ENCODE measurements at regions not wholly inside any gene's neighbourhood (a gene's known extent, or its start where the extent isn't known, plus 50 kb on each side); places are given as distances from the start of the nearest gene placed in this dataset.

- Histone ChIP-seq H3K36me3 (no peaks in the 10 kb centered on the region), H3K4me1 (no peaks in the 10 kb centered on the region), H3K9ac (no peak overlapping the region), H3K27ac (no peak overlapping the region), H3K4me2 (no peak overlapping the region), H3K9me3 (replicated peaks in 1 of 11) (no peaks in the 10 kb centered on the region), H3K4me3 (no peak overlapping the region), H4K20me1 (no peaks in the 10 kb centered on the region; a peak in 2 of 22 replicates), H3K27me3 (peaks cover 79 to 100% (median 99%) of the 10 kb centered on the region in 11 experiments)
- TF ChIP-seq Cebpa-rat (IDR thresholded peaks at IDR 0.05) = no peak
These were observed 292.3 kb downstream of the SMARCA1 start for GRCh38 chrX:129230850-129231512.

GRCh38 chrX:129230168-129230567, 293.1 kb downstream of the SMARCA1 start:
- Histone ChIP-seq H3K4me2 (no peak overlapping the region), H3K27me3 (peaks cover 79 to 100% (median 99%) of the 10 kb centered on the region in 11 experiments)

GRCh38 chrX:129227366-129227765, 295.9 kb downstream of the SMARCA1 start:
- H4K20me1 ChIP-seq = no peaks in the 10 kb centered on the region; a peak in 2 of 22 replicates
- H3K36me3 ChIP-seq = no peaks in the 10 kb centered on the region
- H3K27ac ChIP-seq = no peak overlapping the region
- no peak for TF ChIP-seq Cebpa-rat (IDR thresholded peaks at IDR 0.05)
- H3K27me3 ChIP-seq = peaks cover 70 to 100% (median 97%) of the 10 kb centered on the region in 11 experiments
- no peaks in the 10 kb centered on the region; a peak in 1 of 20 replicates for H3K4me1 ChIP-seq
- H3K4me3 ChIP-seq = no peak overlapping the region
- no peak overlapping the region for H3K4me2 ChIP-seq
- H3K9me3 ChIP-seq (replicated peaks in 1 of 11) = no peaks in the 10 kb centered on the region
- no peak overlapping the region for H3K9ac ChIP-seq

More at GRCh38 chrX:129230168-129230567, 293.1 kb downstream of the SMARCA1 start:
- H3K4me3 ChIP-seq = no peak overlapping the region
- H3K27ac ChIP-seq = no peak overlapping the region
- H3K9ac ChIP-seq = no peak overlapping the region
- no peaks in the 10 kb centered on the region for H3K9me3 ChIP-seq (replicated peaks in 1 of 11)
- TF ChIP-seq Cebpa-rat (IDR thresholded peaks at IDR 0.05) = no peak
- no peaks in the 10 kb centered on the region; a peak in 2 of 22 replicates for H4K20me1 ChIP-seq
- H3K4me1 ChIP-seq = no peaks in the 10 kb centered on the region
- no peaks in the 10 kb centered on the region for H3K36me3 ChIP-seq

- Histone ChIP-seq H3K9ac (no peak overlapping the region), H3K4me1 (no peaks in the 10 kb centered on the region), H3K9me3 (replicated peaks in 1 of 11) (no peaks in the 10 kb centered on the region), H3K4me2 (no peak overlapping the region), H3K27me3 (peaks cover 91 to 100% (median 100%) of the 10 kb centered on the region in 11 experiments), H3K36me3 (no peaks in the 10 kb centered on the region), H3K27ac (no peak overlapping the region), H3K4me3 (no peak overlapping the region), H4K20me1 (peaks cover 0 to 15% (median 0%) of the 10 kb centered on the region in 11 experiments; a peak in 2 of 22 replicates)
- TF ChIP-seq Cebpa-rat (IDR thresholded peaks at IDR 0.05) = no peak
These were observed 329.9 kb downstream of the SMARCA1 start for GRCh38 chrX:129193357-129193756.

GRCh38 chrX:129188231-129188630, 335.1 kb downstream of the SMARCA1 start:
- no peak overlapping the region for H3K4me3 ChIP-seq
- no peak for TF ChIP-seq Cebpa-rat (IDR thresholded peaks at IDR 0.05)

GRCh38 chrX:129176710-129177109, 346.6 kb downstream of the SMARCA1 start:
- Histone ChIP-seq H3K9me3 (replicated peaks in 1 of 11) (peaks cover 0 to 4% (median 0%) of the 10 kb centered on the region in 11 experiments; a peak in 3 of 22 replicates), H3K4me1 (peaks cover 0 to 8% (median 0%) of the 10 kb centered on the region in 10 experiments; a peak in 1 of 20 replicates), H3K4me3 (no peak overlapping the region), H3K27ac (no peak overlapping the region), H3K9ac (no peak overlapping the region), H3K4me2 (no peak overlapping the region), H3K27me3 (peaks cover 57 to 97% (median 85%) of the 10 kb centered on the region in 11 experiments), H3K36me3 (no peaks in the 10 kb centered on the region), H4K20me1 (0 out of 22 replicates have a peak, but pooled peaks cover 0 to 4% (median 0%) of the 10 kb centered on the region in 11 experiments)
- TF ChIP-seq Cebpa-rat (IDR thresholded peaks at IDR 0.05) = no peak

More at GRCh38 chrX:129188231-129188630, 335.1 kb downstream of the SMARCA1 start:
- peaks cover 93 to 100% (median 99%) of the 10 kb centered on the region in 11 experiments for H3K27me3 ChIP-seq
- H3K9ac ChIP-seq = no peak overlapping the region
- H3K36me3 ChIP-seq = no peaks in the 10 kb centered on the region
- no peak overlapping the region for H3K27ac ChIP-seq
- no peak overlapping the region for H3K4me2 ChIP-seq
- H3K4me1 ChIP-seq = no peaks in the 10 kb centered on the region
- H3K9me3 ChIP-seq (replicated peaks in 1 of 11) = no peaks in the 10 kb centered on the region
- peaks cover 0 to 15% (median 0%) of the 10 kb centered on the region in 11 experiments; a peak in 1 of 22 replicates for H4K20me1 ChIP-seq

- H3K27me3 ChIP-seq = peaks cover 23 to 71% (median 54%) of the 10 kb centered on the region in 11 experiments; a peak in 21 of 22 replicates
- H3K9me3 ChIP-seq (replicated peaks in 1 of 11) = peaks cover 0 to 16% (median 6%) of the 10 kb centered on the region in 11 experiments; a peak in 12 of 22 replicates
- H3K27ac ChIP-seq = no peak overlapping the region
- H4K20me1 ChIP-seq = no peaks in the 10 kb centered on the region
- no peak for TF ChIP-seq Cebpa-rat (IDR thresholded peaks at IDR 0.05)
- H3K9ac ChIP-seq = no peak overlapping the region
- no peaks in the 10 kb centered on the region for H3K36me3 ChIP-seq
- no peak overlapping the region for H3K4me3 ChIP-seq
- H3K4me1 ChIP-seq = no peaks in the 10 kb centered on the region
- no peak overlapping the region for H3K4me2 ChIP-seq
These were observed 362.2 kb downstream of the SMARCA1 start for GRCh38 chrX:129161108-129161507.

GRCh38 chrX:129158505-129158904, 364.8 kb downstream of the SMARCA1 start:
- TF ChIP-seq Cebpa-rat (IDR thresholded peaks at IDR 0.05) = no peak
- Histone ChIP-seq H3K4me2 (no peak overlapping the region), H3K9ac (no peak overlapping the region)

GRCh38 chrX:129145840-129146272, 377.4 kb downstream of the SMARCA1 start:
- H3K9ac ChIP-seq = no peak overlapping the region
- H3K4me3 ChIP-seq = no peak overlapping the region
- peaks cover 0 to 4% (median 0%) of the 10 kb centered on the region in 11 experiments; a peak in 1 of 22 replicates for H4K20me1 ChIP-seq
- no peak overlapping the region for H3K4me2 ChIP-seq
- H3K4me1 ChIP-seq = no peaks in the 10 kb centered on the region
- no peak for TF ChIP-seq Cebpa-rat (IDR thresholded peaks at IDR 0.05)
- H3K9me3 ChIP-seq (replicated peaks in 1 of 11) = no peaks in the 10 kb centered on the region
- H3K27ac ChIP-seq = no peak overlapping the region
- no peaks in the 10 kb centered on the region for H3K36me3 ChIP-seq
- peaks cover 78 to 100% (median 98%) of the 10 kb centered on the region in 11 experiments for H3K27me3 ChIP-seq

More at GRCh38 chrX:129158505-129158904, 364.8 kb downstream of the SMARCA1 start:
- Histone ChIP-seq H3K36me3 (no peaks in the 10 kb centered on the region), H3K9me3 (replicated peaks in 1 of 11) (peaks cover 0 to 16% (median 6%) of the 10 kb centered on the region in 11 experiments; a peak in 12 of 22 replicates), H4K20me1 (no peaks in the 10 kb centered on the region), H3K4me1 (no peaks in the 10 kb centered on the region), H3K27me3 (peaks cover 23 to 66% (median 46%) of the 10 kb centered on the region in 11 experiments; a peak in 21 of 22 replicates), H3K4me3 (no peak overlapping the region), H3K27ac (no peak overlapping the region)

Measured in BLaER1 treated with 17β-estradiol and CSF1 and Interleukin-3, amounts not matched to agents 10 nM and 100 nM (cell line).